GM21515 (cell line): ENCODE measurements at regions not wholly inside any gene's neighbourhood (a gene's known extent, or its start where the extent isn't known, plus 50 kb on each side); places are given as distances from the start of the nearest gene placed in this dataset.

ENCODE experiments used
- ATAC-seq: cut with Tn5 transposase; IDR thresholded peaks from one replicate; pipeline ENCODE4 v1.9.1; 2021; ENCODE audit not compliant: unreplicated experiment

GRCh38 chr3:159853506-159853864, 135.2 kb upstream of the IL12A start:
- no peak for ATAC-seq

GRCh38 chr3:159854500-159855124, 134.0 kb upstream of the IL12A start:
- no peak for ATAC-seq

- no peak for ATAC-seq
Observed at GRCh38 chr3:159855599-159856346, 132.9 kb upstream of the IL12A start.

GRCh38 chr3:159856590-159857104, 132.0 kb upstream of the IL12A start:
- ATAC-seq = no peak

- ATAC-seq = no peak
Observed at GRCh38 chr3:159857840-159858239, 130.8 kb upstream of the IL12A start.

- no peak for ATAC-seq
Observed at GRCh38 chr3:159858650-159859049, 130.0 kb upstream of the IL12A start.

GRCh38 chr3:159859424-159859823, 129.2 kb upstream of the IL12A start:
- ATAC-seq = no peak

- no peak for ATAC-seq
Observed at GRCh38 chr3:159859836-159860235, 128.8 kb upstream of the IL12A start.

- no peak for ATAC-seq
Observed at GRCh38 chr3:159860269-159861116, 128.1 kb upstream of the IL12A start.

- peak; percentile 55 for ATAC-seq
Observed at GRCh38 chr3:159861369-159861987, 127.2 kb upstream of the IL12A start.

GRCh38 chr3:159865041-159865579, 123.5 kb upstream of the IL12A start:
- ATAC-seq = no peak

GRCh38 chr3:159866201-159866746, 122.4 kb upstream of the IL12A start:
- no peak for ATAC-seq

- no peak for ATAC-seq
Observed at GRCh38 chr3:159867372-159867771, 121.3 kb upstream of the IL12A start.

- ATAC-seq = no peak
Observed at GRCh38 chr3:159870723-159871122, 117.9 kb upstream of the IL12A start.

- no peak for ATAC-seq
Observed at GRCh38 chr3:159872374-159873109, 116.1 kb upstream of the IL12A start.

- ATAC-seq = no peak
Observed at GRCh38 chr3:159875116-159875515, 113.5 kb upstream of the IL12A start.

GRCh38 chr3:159877924-159878323, 110.7 kb upstream of the IL12A start:
- ATAC-seq = no peak

- ATAC-seq = no peak
Observed at GRCh38 chr3:159879146-159879545, 109.5 kb upstream of the IL12A start.

GRCh38 chr3:159879598-159879997, 109.0 kb upstream of the IL12A start:
- ATAC-seq = no peak

- no peak for ATAC-seq
Observed at GRCh38 chr3:159881208-159881607, 107.4 kb upstream of the IL12A start.
